ENCODE measurements at regions not wholly inside any gene's neighbourhood (a gene's known extent, or its start where the extent isn't known, plus 50 kb on each side); places are given as distances from the start of the nearest gene placed in this dataset.
"Not testable (repeated sequence)": the region's sequence is repeated elsewhere in the genome, so short reads cannot be mapped to it uniquely, and the experiment has no call there.

- Histone ChIP-seq H3K36me3 (ENCODE audit: control insufficient read depth in 4 of 4, insufficient read depth in 3 of 4, low read depth in 1 of 4, low read length in 3 of 4) (no peaks in the 10 kb centered on the region), H3K27me3 (ENCODE audit: control insufficient read depth in 4 of 4, insufficient read depth in 4 of 4, low read length in 3 of 4) (no peaks in the 10 kb centered on the region), H3K9me3 (ENCODE audit: control insufficient read depth in 4 of 4, low read length in 3 of 4) (no peaks in the 10 kb centered on the region), H3K9ac (ENCODE audit: low read depth in 1 of 2, low read length in 2 of 2) (no peak overlapping the region), H3K27ac (ENCODE audit: low read depth in 1 of 2, low read length in 2 of 2) (no peak overlapping the region), H3K4me1 (ENCODE audit: control insufficient read depth in 4 of 4, insufficient read depth in 4 of 4, low read length in 3 of 4) (no peaks in the 10 kb centered on the region), H3K4me3 (ENCODE audit: low read depth in 1 of 3, low read length in 3 of 3) (no peak overlapping the region)
- TF ChIP-seq YY1 (IDR thresholded peaks at IDR 0.05) (no peak), JUND (IDR thresholded peaks at IDR 0.05) (no peak), NR2F2 (IDR thresholded peaks at IDR 0.05) (no peak), RXRA (IDR thresholded peaks at IDR 0.05) (no peak)
- no peak for DNase-seq (ENCODE audit: low spot score)
These were observed 515.4 kb downstream of the DIPK2A start for GRCh38 chr3:144487011-144487410.

GRCh38 chr3:144488927-144489326 is 517.3 kb downstream of the DIPK2A start:
- no peak overlapping the region for H3K4me3 ChIP-seq (ENCODE audit: low read depth in 1 of 3, low read length in 3 of 3)
- no peaks in the 10 kb centered on the region for H3K4me1 ChIP-seq (ENCODE audit: control insufficient read depth in 4 of 4, insufficient read depth in 4 of 4, low read length in 3 of 4)
- H3K27me3 ChIP-seq (ENCODE audit: control insufficient read depth in 4 of 4, insufficient read depth in 4 of 4, low read length in 3 of 4): no peaks in the 10 kb centered on the region
- no peak for DNase-seq (ENCODE audit: low spot score)
- H3K36me3 ChIP-seq (ENCODE audit: control insufficient read depth in 4 of 4, insufficient read depth in 3 of 4, low read depth in 1 of 4, low read length in 3 of 4): no peaks in the 10 kb centered on the region
- H3K9me3 ChIP-seq (ENCODE audit: control insufficient read depth in 4 of 4, low read length in 3 of 4): no peaks in the 10 kb centered on the region
- TF ChIP-seq YY1 (IDR thresholded peaks at IDR 0.05) (no peak), EGR1 (IDR thresholded peaks at IDR 0.05; ENCODE audit: low read depth in 2 of 2) (no peak), FOXA2 (IDR thresholded peaks at IDR 0.05) (no peak), TAF1 (conservative IDR thresholded peaks at IDR 0.05) (no peak), ZBTB33 (IDR thresholded peaks at IDR 0.05) (no peak), HNF4G (IDR thresholded peaks at IDR 0.05) (no peak)
- TF ChIP-seq, protein P1, sequence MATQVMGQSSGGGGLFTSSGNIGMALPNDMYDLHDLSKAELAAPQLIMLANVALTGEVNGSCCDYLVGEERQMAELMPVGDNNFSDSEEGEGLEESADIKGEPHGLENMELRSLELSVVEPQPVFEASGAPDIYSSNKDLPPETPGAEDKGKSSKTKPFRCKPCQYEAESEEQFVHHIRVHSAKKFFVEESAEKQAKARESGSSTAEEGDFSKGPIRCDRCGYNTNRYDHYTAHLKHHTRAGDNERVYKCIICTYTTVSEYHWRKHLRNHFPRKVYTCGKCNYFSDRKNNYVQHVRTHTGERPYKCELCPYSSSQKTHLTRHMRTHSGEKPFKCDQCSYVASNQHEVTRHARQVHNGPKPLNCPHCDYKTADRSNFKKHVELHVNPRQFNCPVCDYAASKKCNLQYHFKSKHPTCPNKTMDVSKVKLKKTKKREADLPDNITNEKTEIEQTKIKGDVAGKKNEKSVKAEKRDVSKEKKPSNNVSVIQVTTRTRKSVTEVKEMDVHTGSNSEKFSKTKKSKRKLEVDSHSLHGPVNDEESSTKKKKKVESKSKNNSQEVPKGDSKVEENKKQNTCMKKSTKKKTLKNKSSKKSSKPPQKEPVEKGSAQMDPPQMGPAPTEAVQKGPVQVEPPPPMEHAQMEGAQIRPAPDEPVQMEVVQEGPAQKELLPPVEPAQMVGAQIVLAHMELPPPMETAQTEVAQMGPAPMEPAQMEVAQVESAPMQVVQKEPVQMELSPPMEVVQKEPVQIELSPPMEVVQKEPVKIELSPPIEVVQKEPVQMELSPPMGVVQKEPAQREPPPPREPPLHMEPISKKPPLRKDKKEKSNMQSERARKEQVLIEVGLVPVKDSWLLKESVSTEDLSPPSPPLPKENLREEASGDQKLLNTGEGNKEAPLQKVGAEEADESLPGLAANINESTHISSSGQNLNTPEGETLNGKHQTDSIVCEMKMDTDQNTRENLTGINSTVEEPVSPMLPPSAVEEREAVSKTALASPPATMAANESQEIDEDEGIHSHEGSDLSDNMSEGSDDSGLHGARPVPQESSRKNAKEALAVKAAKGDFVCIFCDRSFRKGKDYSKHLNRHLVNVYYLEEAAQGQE (IDR thresholded peaks at IDR 0.05): no peak
- TF ChIP-seq, protein P2, sequence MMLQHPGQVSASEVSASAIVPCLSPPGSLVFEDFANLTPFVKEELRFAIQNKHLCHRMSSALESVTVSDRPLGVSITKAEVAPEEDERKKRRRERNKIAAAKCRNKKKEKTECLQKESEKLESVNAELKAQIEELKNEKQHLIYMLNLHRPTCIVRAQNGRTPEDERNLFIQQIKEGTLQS (IDR thresholded peaks at IDR 0.05): no peak
- H3K27ac ChIP-seq (ENCODE audit: low read depth in 1 of 2, low read length in 2 of 2): no peak overlapping the region
- H3K9ac ChIP-seq (ENCODE audit: low read depth in 1 of 2, low read length in 2 of 2): no peak overlapping the region

GRCh38 chr3:144491333-144491732 is 519.7 kb downstream of the DIPK2A start:
- no peaks in the 10 kb centered on the region for H3K4me1 ChIP-seq (ENCODE audit: control insufficient read depth in 4 of 4, insufficient read depth in 4 of 4, low read length in 3 of 4)
- no peak overlapping the region for H3K4me3 ChIP-seq (ENCODE audit: low read depth in 1 of 3, low read length in 3 of 3)
- no peaks in the 10 kb centered on the region for H3K9me3 ChIP-seq (ENCODE audit: control insufficient read depth in 4 of 4, low read length in 3 of 4)
- H3K36me3 ChIP-seq (ENCODE audit: control insufficient read depth in 4 of 4, insufficient read depth in 3 of 4, low read depth in 1 of 4, low read length in 3 of 4): no peaks in the 10 kb centered on the region
- no peak overlapping the region for H3K9ac ChIP-seq (ENCODE audit: low read depth in 1 of 2, low read length in 2 of 2)
- no peak for TF ChIP-seq MAX (IDR thresholded peaks at IDR 0.05)
- TF ChIP-seq, protein P3, sequence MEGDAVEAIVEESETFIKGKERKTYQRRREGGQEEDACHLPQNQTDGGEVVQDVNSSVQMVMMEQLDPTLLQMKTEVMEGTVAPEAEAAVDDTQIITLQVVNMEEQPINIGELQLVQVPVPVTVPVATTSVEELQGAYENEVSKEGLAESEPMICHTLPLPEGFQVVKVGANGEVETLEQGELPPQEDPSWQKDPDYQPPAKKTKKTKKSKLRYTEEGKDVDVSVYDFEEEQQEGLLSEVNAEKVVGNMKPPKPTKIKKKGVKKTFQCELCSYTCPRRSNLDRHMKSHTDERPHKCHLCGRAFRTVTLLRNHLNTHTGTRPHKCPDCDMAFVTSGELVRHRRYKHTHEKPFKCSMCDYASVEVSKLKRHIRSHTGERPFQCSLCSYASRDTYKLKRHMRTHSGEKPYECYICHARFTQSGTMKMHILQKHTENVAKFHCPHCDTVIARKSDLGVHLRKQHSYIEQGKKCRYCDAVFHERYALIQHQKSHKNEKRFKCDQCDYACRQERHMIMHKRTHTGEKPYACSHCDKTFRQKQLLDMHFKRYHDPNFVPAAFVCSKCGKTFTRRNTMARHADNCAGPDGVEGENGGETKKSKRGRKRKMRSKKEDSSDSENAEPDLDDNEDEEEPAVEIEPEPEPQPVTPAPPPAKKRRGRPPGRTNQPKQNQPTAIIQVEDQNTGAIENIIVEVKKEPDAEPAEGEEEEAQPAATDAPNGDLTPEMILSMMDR (IDR thresholded peaks at IDR 0.05; ENCODE audit: low read depth, low read length, missing input control): no peak
- H3K27me3 ChIP-seq (ENCODE audit: control insufficient read depth in 4 of 4, insufficient read depth in 4 of 4, low read length in 3 of 4): no peaks in the 10 kb centered on the region
- no peak overlapping the region for H3K27ac ChIP-seq (ENCODE audit: low read depth in 1 of 2, low read length in 2 of 2)
- DNase-seq (ENCODE audit: low spot score): no peak

GRCh38 chr3:144494651-144495050 is 523.0 kb downstream of the DIPK2A start:
- not testable (repeated sequence) for H3K4me1 ChIP-seq (ENCODE audit: control insufficient read depth in 4 of 4, insufficient read depth in 4 of 4, low read length in 3 of 4); H3K27me3 ChIP-seq (ENCODE audit: control insufficient read depth in 4 of 4, insufficient read depth in 4 of 4, low read length in 3 of 4); H3K9me3 ChIP-seq (ENCODE audit: control insufficient read depth in 4 of 4, low read length in 3 of 4); DNase-seq (ENCODE audit: low spot score); H3K4me3 ChIP-seq (ENCODE audit: low read depth in 1 of 3, low read length in 3 of 3); H3K27ac ChIP-seq (ENCODE audit: low read depth in 1 of 2, low read length in 2 of 2); H3K9ac ChIP-seq (ENCODE audit: low read depth in 1 of 2, low read length in 2 of 2); H3K36me3 ChIP-seq (ENCODE audit: control insufficient read depth in 4 of 4, insufficient read depth in 3 of 4, low read depth in 1 of 4, low read length in 3 of 4)
- 93% methylated on average over 20 of the region's 20 CpGs for WGBS
